ENCODE measurements at regions not wholly inside any gene's neighbourhood (a gene's known extent, or its start where the extent isn't known, plus 50 kb on each side); places are given as distances from the start of the nearest gene placed in this dataset.

- no peak overlapping the region for H3K4me2 ChIP-seq (ENCODE audit: low read depth, low read length)
- H3K23ac ChIP-seq (ENCODE audit: low read depth, low read length), result no peak overlapping the region
- H3K9ac ChIP-seq (ENCODE audit: low read depth, low read length), result no peak overlapping the region
- H2BK20ac ChIP-seq (ENCODE audit: low read depth, low read length), result no peak overlapping the region
- H3K27me3 ChIP-seq (ENCODE audit: control insufficient read depth, insufficient read depth, low read length), result no peaks in the 10 kb centered on the region
- ATAC-seq (ENCODE audit: low read depth) (no peak), DNase-seq (peak; percentile 11)
- H2AK5ac ChIP-seq (ENCODE audit: low read depth, low read length), result no peak overlapping the region
- H3K36me3 ChIP-seq (ENCODE audit: control insufficient read depth, insufficient read depth, low read length), result no peaks in the 10 kb centered on the region
- no peaks in the 10 kb centered on the region for H3K4me1 ChIP-seq (ENCODE audit: control insufficient read depth, insufficient read depth, low read length)
- H2AK9ac ChIP-seq (replicated peaks; ENCODE audit: low read depth, low read length, poor library complexity), result no peak overlapping the region
- no peak overlapping the region for H3K56ac ChIP-seq (ENCODE audit: extremely low read depth, insufficient read depth, low read length)
- H3K4me3 ChIP-seq (ENCODE audit: insufficient read depth, low read depth, low read length), result no peak overlapping the region
- WGBS, 2 experiments (ENCODE audit: extremely low coverage in 2 of 2, insufficient read length in 1 of 2), result no CpG with 5 or more reads among the region's 3 CpGs
- no peak overlapping the region for H2BK5ac ChIP-seq (ENCODE audit: low read depth, low read length, poor library complexity, severe bottlenecking)
- no peak overlapping the region for H4K5ac ChIP-seq (ENCODE audit: low read depth, low read length)
- no peak overlapping the region for H2AFZ ChIP-seq (replicated peaks; ENCODE audit: low read length, poor library complexity)
- H3K18ac ChIP-seq (ENCODE audit: low read depth, low read length), result no peak overlapping the region
- in situ Hi-C loops (cut with MboI; ENCODE audit: low sequenced_read_pairs), result no loop called here
- no peak overlapping the region for H3K4ac ChIP-seq (ENCODE audit: low read depth, low read length)
- TF ChIP-seq, protein P1, sequence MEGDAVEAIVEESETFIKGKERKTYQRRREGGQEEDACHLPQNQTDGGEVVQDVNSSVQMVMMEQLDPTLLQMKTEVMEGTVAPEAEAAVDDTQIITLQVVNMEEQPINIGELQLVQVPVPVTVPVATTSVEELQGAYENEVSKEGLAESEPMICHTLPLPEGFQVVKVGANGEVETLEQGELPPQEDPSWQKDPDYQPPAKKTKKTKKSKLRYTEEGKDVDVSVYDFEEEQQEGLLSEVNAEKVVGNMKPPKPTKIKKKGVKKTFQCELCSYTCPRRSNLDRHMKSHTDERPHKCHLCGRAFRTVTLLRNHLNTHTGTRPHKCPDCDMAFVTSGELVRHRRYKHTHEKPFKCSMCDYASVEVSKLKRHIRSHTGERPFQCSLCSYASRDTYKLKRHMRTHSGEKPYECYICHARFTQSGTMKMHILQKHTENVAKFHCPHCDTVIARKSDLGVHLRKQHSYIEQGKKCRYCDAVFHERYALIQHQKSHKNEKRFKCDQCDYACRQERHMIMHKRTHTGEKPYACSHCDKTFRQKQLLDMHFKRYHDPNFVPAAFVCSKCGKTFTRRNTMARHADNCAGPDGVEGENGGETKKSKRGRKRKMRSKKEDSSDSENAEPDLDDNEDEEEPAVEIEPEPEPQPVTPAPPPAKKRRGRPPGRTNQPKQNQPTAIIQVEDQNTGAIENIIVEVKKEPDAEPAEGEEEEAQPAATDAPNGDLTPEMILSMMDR (conservative IDR thresholded peaks at IDR 0.05; ENCODE audit: low read depth, low read length), result no peak
- TF ChIP-seq, protein P2, sequence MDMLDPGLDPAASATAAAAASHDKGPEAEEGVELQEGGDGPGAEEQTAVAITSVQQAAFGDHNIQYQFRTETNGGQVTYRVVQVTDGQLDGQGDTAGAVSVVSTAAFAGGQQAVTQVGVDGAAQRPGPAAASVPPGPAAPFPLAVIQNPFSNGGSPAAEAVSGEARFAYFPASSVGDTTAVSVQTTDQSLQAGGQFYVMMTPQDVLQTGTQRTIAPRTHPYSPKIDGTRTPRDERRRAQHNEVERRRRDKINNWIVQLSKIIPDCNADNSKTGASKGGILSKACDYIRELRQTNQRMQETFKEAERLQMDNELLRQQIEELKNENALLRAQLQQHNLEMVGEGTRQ (IDR thresholded peaks at IDR 0.05; ENCODE audit: low read depth, low read length), result no peak
- TF ChIP-seq POLR2A (IDR thresholded peaks at IDR 0.05; ENCODE audit: low read depth, low read length) (no peak), FOS (IDR thresholded peaks at IDR 0.05; ENCODE audit: low read depth, low read length) (no peak), MAZ (IDR thresholded peaks at IDR 0.05; ENCODE audit: borderline replicate concordance, low read depth, low read length) (no peak)
- H4K20me1 ChIP-seq (ENCODE audit: insufficient read depth, low read length), result no peaks in the 10 kb centered on the region
- no peak overlapping the region for H2BK15ac ChIP-seq (ENCODE audit: low read depth, low read length)
- CTCF ChIA-PET, result no interaction called here
- no peaks in the 10 kb centered on the region for H3K9me3 ChIP-seq (ENCODE audit: control insufficient read depth, insufficient read depth, low read length)
- dilution Hi-C loops (cut with HindIII; ENCODE audit: low sequenced_read_pairs, unreplicated experiment), result no loop called here
- BruUV-seq (replicated peaks), result no TSS peak
- H4K8ac ChIP-seq (ENCODE audit: low read depth in 2 of 2, low read length in 2 of 2), result no peak overlapping the region
- H3K79me1 ChIP-seq (ENCODE audit: low read depth in 1 of 2, low read length in 2 of 2), result no peaks in the 10 kb centered on the region
- no peaks in the 10 kb centered on the region for H3K9me1 ChIP-seq (ENCODE audit: insufficient read depth, low read length)
- intact Hi-C loops (cut with micrococcal nuclease), result no loop called here
- no peak overlapping the region for H4K91ac ChIP-seq (ENCODE audit: insufficient read depth, low read depth, low read length)
- POLR2A ChIA-PET (ENCODE audit: unreplicated experiment), result no interaction called here
- H2BK120ac ChIP-seq (ENCODE audit: low read depth, low read length), result no peak overlapping the region
- H3K14ac ChIP-seq (replicated peaks; ENCODE audit: low read depth, low read length), result no peak overlapping the region
- H3K27ac ChIP-seq (ENCODE audit: insufficient read depth, low read length), result no peak overlapping the region
Observed at GRCh38 chr9:108621991-108622855, 233.6 kb downstream of the ACTL7B start.
